HCT116 (cell line): ENCODE measurements at regions not wholly inside any gene's neighbourhood (a gene's known extent, or its start where the extent isn't known, plus 50 kb on each side); places are given as distances from the start of the nearest gene placed in this dataset.

Source experiments
- ATAC-seq: fragments of 200-7000 bp; cut with Tn5 transposase; 2 replicates; pipeline ENCODE4 v1.9.1; 2020; ENCODE audit warnings: mild to moderate bottlenecking, moderate library complexity
- BruUV-seq: library from RNA; stranded (reverse); fragments of 400-500 nt; replicated peaks from 2 replicates; lab custom pipeline; 2021; lab: Mats Ljungman, UMichigan
- CTCF ChIA-PET: fragments of 300-600 bp; sonication (Branson Sonifier 250); formaldehyde crosslinking; loops from one replicate; lab custom pipeline; 2021; ENCODE audit warnings: antibody characterized with exemption; lab: Charles Lee
- POLR2A ChIA-PET: fragments of 300-600, 350-600 bp; sonication (Branson Sonifier 250); formaldehyde crosslinking; loops from one replicate; lab custom pipeline; 2021; ENCODE audit warnings: antibody characterized with exemption; lab: Charles Lee
- RAD21 ChIA-PET, 2 experiments: fragments of 300-600 bp; sonication (Branson Sonifier 250); formaldehyde crosslinking; loops; one replicate each; lab custom pipeline; 2023; ENCODE audit warnings: low total read pairs in 2 of 2; ENCODE audit not compliant: uncharacterized antibody in 2 of 2, unreplicated experiment in 2 of 2, low non-redundant PET in 1 of 2; lab: Charles Lee
- DNase-seq: peaks from one replicate; pipeline ENCODE4 v3.0.0-alpha.2; 2010; ENCODE audit warnings: low read depth, low spot score
- H2AFZ ChIP-seq: fragments of 200-600 bp; shearing (Covaris generic), sonication (generic); 2 replicates; pipeline ENCODE4 v1.6.1; 2017; ENCODE audit warnings: low read depth, mixed run types, mixed read lengths, antibody characterized with exemption, low read length; ENCODE audit not compliant: poor library complexity, severe bottlenecking
- H3K27ac ChIP-seq: 2 replicates; pipeline ENCODE4 v1.5.1; 2012; ENCODE audit warnings: low read depth, low read length
- H3K27me3 ChIP-seq: fragments of 200-600 bp; sonication (generic); 2 replicates; pipeline ENCODE4 v1.6.1; 2016; ENCODE audit warnings: mixed run types, low read length, mixed read lengths; ENCODE audit not compliant: insufficient read depth
- H3K36me3 ChIP-seq, 2 experiments: fragments of 200-500 bp in 1 of 2; fragments of 200-600 bp in 1 of 2; sonication (Bioruptor generic) in 1 of 2; sonication (generic) in 1 of 2; 2 replicates each; pipeline versions ENCODE4 v1.5.1 to v1.6.1; 2014 to 2016; ENCODE audit warnings: low read length in 2 of 2, inconsistent platforms in 1 of 2, mixed read lengths in 1 of 2, mixed run types in 1 of 2; ENCODE audit not compliant: insufficient read depth in 2 of 2, control insufficient read depth in 1 of 2
- H3K4me1 ChIP-seq, 2 experiments: fragments of 200-600 bp in 1 of 2; sonication (generic) in 1 of 2; 2 replicates each; pipeline versions ENCODE4 v1.5.1 to v1.6.1; 2012 to 2017; ENCODE audit warnings: low read length in 2 of 2, inconsistent platforms in 1 of 2, mild to moderate bottlenecking in 1 of 2, mixed read lengths in 1 of 2, mixed run types in 1 of 2, moderate library complexity in 1 of 2; ENCODE audit not compliant: insufficient read depth in 2 of 2, control insufficient read depth in 1 of 2
- H3K4me2 ChIP-seq: fragments of 200-600 bp; sonication (generic); 2 replicates; pipeline ENCODE4 v1.6.1; 2017; ENCODE audit warnings: mixed run types, low read length, mixed read lengths
- H3K4me3 ChIP-seq, 2 experiments: fragments of 200-600 bp in 1 of 2; sonication (generic) in 1 of 2; replicated peaks in 1 of 2; 2 replicates each; pipeline ENCODE4 v1.5.1; 2011 to 2016; ENCODE audit warnings: low read length in 2 of 2, control low read depth in 1 of 2, low read depth in 1 of 2, mild to moderate bottlenecking in 1 of 2, mixed read lengths in 1 of 2, mixed run types in 1 of 2
- H3K79me2 ChIP-seq: fragments of 200-600 bp; sonication (generic); 2 replicates; pipeline ENCODE4 v1.6.1; 2017; ENCODE audit warnings: mild to moderate bottlenecking, mixed run types, low read length, moderate library complexity, mixed read lengths; ENCODE audit not compliant: insufficient read depth
- H3K9ac ChIP-seq: fragments of 200-600 bp; sonication (generic); 2 replicates; pipeline ENCODE4 v1.6.1; 2016; ENCODE audit warnings: low read length, mixed read lengths
- H3K9me2 ChIP-seq: fragments of 200-600 bp; sonication (generic), shearing (Covaris generic); 2 replicates; pipeline ENCODE4 v1.6.1; 2017; ENCODE audit warnings: mixed run types, mild to moderate bottlenecking, moderate library complexity; ENCODE audit not compliant: insufficient read depth
- H3K9me3 ChIP-seq, 2 experiments: fragments of 200-500 bp in 1 of 2; fragments of 200-600 bp in 1 of 2; sonication (Bioruptor generic) in 1 of 2; sonication (generic) in 1 of 2; 2 replicates each; pipeline ENCODE4 v1.6.1; 2014 to 2017; ENCODE audit warnings: low read length in 2 of 2, mixed read lengths in 2 of 2, inconsistent platforms in 1 of 2, low read depth in 1 of 2, mild to moderate bottlenecking in 1 of 2, mixed run types in 1 of 2, moderate library complexity in 1 of 2; ENCODE audit not compliant: control insufficient read depth in 1 of 2, insufficient read depth in 1 of 2
- H4K20me1 ChIP-seq: fragments of 200-600 bp; sonication (generic), shearing (Covaris generic); 2 replicates; pipeline ENCODE4 v1.6.1; 2017; ENCODE audit warnings: mixed run types, mild to moderate bottlenecking, moderate library complexity; ENCODE audit not compliant: insufficient read depth
- EZH2 ChIP-seq: fragments of 200-600 bp; sonication (generic); IDR thresholded peaks from 2 replicates; pipeline ENCODE4 v1.6.1; 2017; ENCODE audit warnings: antibody characterized with exemption, mixed run types
- RAD21 ChIP-seq: IDR thresholded peaks from 2 replicates; pipeline ENCODE4 v1.6.1; 2012; ENCODE audit warnings: low read depth, mild to moderate bottlenecking
- SRF ChIP-seq: IDR thresholded peaks from 2 replicates; pipeline ENCODE4 v1.6.1; 2012; ENCODE audit warnings: low read depth
- TCF7L2 ChIP-seq: IDR thresholded peaks from 2 replicates; pipeline ENCODE4 v1.7.0; 2011; ENCODE audit warnings: borderline replicate concordance, inconsistent platforms; ENCODE audit not compliant: insufficient read depth, insufficient read length; ENCODE audit errors: extremely low read depth
- ZNF274 ChIP-seq: fragments of 200-500 bp; sonication (Bioruptor generic); IDR thresholded peaks from 2 replicates; pipeline ENCODE4 v1.6.1; 2014; ENCODE audit warnings: mild to moderate bottlenecking, low read depth, low read length, inconsistent platforms
- intact Hi-C: fragments of 100-400 bp; cut with micrococcal nuclease; formaldehyde crosslinking; loops from 2 replicates; pipeline ENCODE4 v1.10.0; 2022
- TF ChIP-seq, protein P1 (sequence below), 3 experiments: fragments of 200-600 bp in 1 of 3; sonication (generic) in 1 of 3; IDR thresholded peaks in 2 of 3; conservative IDR thresholded peaks in 1 of 3; 2 replicates each; pipeline ENCODE4 v1.5.1; 2012 to 2017; ENCODE audit warnings: low read depth in 2 of 3, low read length in 2 of 3, antibody characterized with exemption in 1 of 3, borderline replicate concordance in 1 of 3, control low read depth in 1 of 3, mild to moderate bottlenecking in 1 of 3, mixed read lengths in 1 of 3, mixed run types in 1 of 3, moderate library complexity in 1 of 3; ENCODE audit not compliant: insufficient read depth in 1 of 3

GRCh38 chr5:34582371-34582770, 73.8 kb upstream of the RAI14 start (continued):
- TF ChIP-seq SRF: no peak
- TF ChIP-seq, protein P1, sequence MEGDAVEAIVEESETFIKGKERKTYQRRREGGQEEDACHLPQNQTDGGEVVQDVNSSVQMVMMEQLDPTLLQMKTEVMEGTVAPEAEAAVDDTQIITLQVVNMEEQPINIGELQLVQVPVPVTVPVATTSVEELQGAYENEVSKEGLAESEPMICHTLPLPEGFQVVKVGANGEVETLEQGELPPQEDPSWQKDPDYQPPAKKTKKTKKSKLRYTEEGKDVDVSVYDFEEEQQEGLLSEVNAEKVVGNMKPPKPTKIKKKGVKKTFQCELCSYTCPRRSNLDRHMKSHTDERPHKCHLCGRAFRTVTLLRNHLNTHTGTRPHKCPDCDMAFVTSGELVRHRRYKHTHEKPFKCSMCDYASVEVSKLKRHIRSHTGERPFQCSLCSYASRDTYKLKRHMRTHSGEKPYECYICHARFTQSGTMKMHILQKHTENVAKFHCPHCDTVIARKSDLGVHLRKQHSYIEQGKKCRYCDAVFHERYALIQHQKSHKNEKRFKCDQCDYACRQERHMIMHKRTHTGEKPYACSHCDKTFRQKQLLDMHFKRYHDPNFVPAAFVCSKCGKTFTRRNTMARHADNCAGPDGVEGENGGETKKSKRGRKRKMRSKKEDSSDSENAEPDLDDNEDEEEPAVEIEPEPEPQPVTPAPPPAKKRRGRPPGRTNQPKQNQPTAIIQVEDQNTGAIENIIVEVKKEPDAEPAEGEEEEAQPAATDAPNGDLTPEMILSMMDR (IDR thresholded peaks at IDR 0.05 in 2 of 3, conservative IDR thresholded peaks at IDR 0.05 in 1 of 3; ENCODE audit: borderline replicate concordance in 1 of 3, insufficient read depth in 1 of 3, low read depth in 2 of 3, low read length in 2 of 3): no peak

- Histone ChIP-seq H3K9ac (no peak overlapping the region), H3K4me1 (peaks cover 0 to 4% of the 10 kb centered on the region in 2 experiments; a peak in 1 of 4 replicates), H3K4me3 (no peak overlapping the region), H3K9me3 (no peaks in the 10 kb centered on the region), H3K36me3 (no peaks in the 10 kb centered on the region), H4K20me1 (no peaks in the 10 kb centered on the region), H3K79me2 (no peaks in the 10 kb centered on the region), H3K27ac (no peak overlapping the region), H2AFZ (no peak overlapping the region), H3K4me2 (no peak overlapping the region), H3K27me3 (no peaks in the 10 kb centered on the region), H3K9me2 (no peaks in the 10 kb centered on the region)
- DNase-seq: no peak
- ChIA-PET CTCF (no interaction called here), POLR2A (interaction anchor here (0.9 kb wide), 1 partner anchor 12 kb away, joined by 3 read pairs; no protein-coding TSS in a partner anchor), RAD21 (no interaction called here)
- TF ChIP-seq, protein P1 (IDR thresholded peaks at IDR 0.05 in 2 of 3, conservative IDR thresholded peaks at IDR 0.05 in 1 of 3; ENCODE audit: borderline replicate concordance in 1 of 3, insufficient read depth in 1 of 3, low read depth in 2 of 3, low read length in 2 of 3): no peak
- TF ChIP-seq TCF7L2 (no peak), EZH2 (no peak), RAD21 (no peak), ZNF274 (no peak)
- intact Hi-C loops: no loop called here
- no TSS peak for BruUV-seq
- ATAC-seq: no peak
These were observed 73.0 kb upstream of the RAI14 start for GRCh38 chr5:34583167-34583566.
